ENCODE measurements at regions not wholly inside any gene's neighbourhood (a gene's known extent, or its start where the extent isn't known, plus 50 kb on each side); places are given as distances from the start of the nearest gene placed in this dataset.
A peak's percentile ranks its signal among the peaks of the same experiment; 100 is the strongest.

GRCh38 chr10:31709028-31709427 lies 219.6 kb downstream of the ARHGAP12 start:
- DNase-seq, result no peak

- no peak for DNase-seq
Observed at GRCh38 chr10:31708474-31708873, 220.2 kb downstream of the ARHGAP12 start.

GRCh38 chr10:31708046-31708445 lies 220.6 kb downstream of the ARHGAP12 start:
- DNase-seq, result no peak

GRCh38 chr10:31707093-31708039 lies 221.3 kb downstream of the ARHGAP12 start:
- peak; percentile 91 for DNase-seq

- DNase-seq, result no peak
Observed at GRCh38 chr10:31706464-31707092, 222.1 kb downstream of the ARHGAP12 start.

- DNase-seq, result no peak
Observed at GRCh38 chr10:31705136-31705535, 223.5 kb downstream of the ARHGAP12 start.

GRCh38 chr10:31704195-31704594 lies 224.4 kb downstream of the ARHGAP12 start:
- no peak for DNase-seq

- DNase-seq, result no peak
Observed at GRCh38 chr10:31702954-31703353, 225.7 kb downstream of the ARHGAP12 start.

- DNase-seq, result peak; percentile 77
Observed at GRCh38 chr10:31702005-31702404, 226.6 kb downstream of the ARHGAP12 start.

GRCh38 chr10:31701546-31701945 lies 227.1 kb downstream of the ARHGAP12 start:
- DNase-seq, result no peak

- DNase-seq, result no peak
Observed at GRCh38 chr10:31700181-31700611, 228.4 kb downstream of the ARHGAP12 start.

- peak; percentile 62 for DNase-seq
Observed at GRCh38 chr10:31698181-31698830, 230.3 kb downstream of the ARHGAP12 start.

GRCh38 chr10:31697271-31698180 lies 231.1 kb downstream of the ARHGAP12 start:
- DNase-seq, result peak; percentile 62

- no peak for DNase-seq
Observed at GRCh38 chr10:31694929-31695837, 233.4 kb downstream of the ARHGAP12 start.

GRCh38 chr10:31694126-31694685 lies 234.4 kb downstream of the ARHGAP12 start:
- no peak for DNase-seq

- peak; percentile 96 for DNase-seq
Observed at GRCh38 chr10:31693491-31693890, 235.1 kb downstream of the ARHGAP12 start.

GRCh38 chr10:31689233-31689632 lies 239.4 kb downstream of the ARHGAP12 start:
- DNase-seq, result no peak

GRCh38 chr10:31687663-31688482 lies 240.8 kb downstream of the ARHGAP12 start:
- DNase-seq, result no peak

GRCh38 chr10:31686599-31686998 lies 242.0 kb downstream of the ARHGAP12 start:
- no peak for DNase-seq

- no peak for DNase-seq
Observed at GRCh38 chr10:31683682-31684081, 244.9 kb downstream of the ARHGAP12 start.
